ENCODE measurements at regions not wholly inside any gene's neighbourhood (a gene's known extent, or its start where the extent isn't known, plus 50 kb on each side); places are given as distances from the start of the nearest gene placed in this dataset.
A peak's percentile ranks its signal among the peaks of the same experiment; 100 is the strongest.

DNA sequence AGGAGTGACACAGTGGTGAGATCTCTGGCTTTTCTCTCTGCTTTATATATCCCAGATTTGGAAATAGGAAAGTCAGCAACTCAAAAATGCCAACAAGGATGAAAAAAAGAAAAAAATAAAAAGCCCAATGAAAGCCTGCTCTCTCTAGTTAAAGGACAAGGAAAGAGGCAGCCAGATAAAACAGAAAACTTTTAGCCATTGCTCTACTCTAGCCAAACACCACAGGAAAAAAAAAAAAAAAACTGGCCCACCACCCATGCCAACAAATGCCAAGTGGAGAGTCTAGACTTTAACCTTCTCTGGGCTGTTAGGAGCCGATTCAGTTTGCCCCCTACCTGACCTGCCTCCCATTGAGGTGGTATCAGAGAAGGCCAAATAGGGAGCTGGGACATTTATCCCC lies 222.3 kb upstream of the TMTC1 start:
- Histone ChIP-seq H3K36me3 (no peaks in the 10 kb centered on the region), H3K27me3 (no peaks in the 10 kb centered on the region), H3K4me2 (no peak overlapping the region), H3K9ac (no peak overlapping the region), H3K27ac (no peak overlapping the region), H3K4me3 (no peak overlapping the region), H3K4me1 (peaks cover 10% of the 10 kb centered on the region; the same call in 1 of the 2 replicates), H3K9me3 (peaks cover 6% of the 10 kb centered on the region), H4K20me1 (no peaks in the 10 kb centered on the region)
- no peak for TF ChIP-seq Cebpa-rat (IDR thresholded peaks at IDR 0.05)

DNA sequence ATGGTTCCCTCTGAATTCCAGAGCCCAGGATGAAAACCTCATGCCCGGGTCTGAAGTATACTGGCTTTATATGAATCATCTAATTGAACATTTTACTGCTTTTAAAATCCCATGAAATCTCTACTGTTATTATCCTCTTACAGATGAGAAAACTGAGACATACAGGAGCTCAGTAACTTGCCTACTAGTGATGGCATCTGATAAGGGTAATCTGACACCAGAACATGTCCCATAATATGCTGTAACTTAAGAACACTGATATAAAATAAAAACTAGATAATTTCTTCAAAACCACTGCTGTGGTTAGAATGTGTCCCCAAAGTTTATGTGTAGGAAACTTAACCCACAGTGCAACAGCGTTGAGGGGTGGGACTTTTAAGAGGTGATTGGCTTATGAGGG lies 219.6 kb upstream of the TMTC1 start:
- H3K36me3 ChIP-seq, result no peaks in the 10 kb centered on the region
- no peak overlapping the region for H3K4me3 ChIP-seq
- no peak overlapping the region for H3K27ac ChIP-seq
- H3K27me3 ChIP-seq, result no peaks in the 10 kb centered on the region
- H3K4me1 ChIP-seq, result peaks cover 10% of the 10 kb centered on the region; the same call in 1 of the 2 replicates
- no peak for TF ChIP-seq Cebpa-rat (IDR thresholded peaks at IDR 0.05)
- no peak overlapping the region for H3K4me2 ChIP-seq
- peaks cover 6% of the 10 kb centered on the region for H3K9me3 ChIP-seq
- no peaks in the 10 kb centered on the region for H4K20me1 ChIP-seq
- no peak overlapping the region for H3K9ac ChIP-seq

DNA sequence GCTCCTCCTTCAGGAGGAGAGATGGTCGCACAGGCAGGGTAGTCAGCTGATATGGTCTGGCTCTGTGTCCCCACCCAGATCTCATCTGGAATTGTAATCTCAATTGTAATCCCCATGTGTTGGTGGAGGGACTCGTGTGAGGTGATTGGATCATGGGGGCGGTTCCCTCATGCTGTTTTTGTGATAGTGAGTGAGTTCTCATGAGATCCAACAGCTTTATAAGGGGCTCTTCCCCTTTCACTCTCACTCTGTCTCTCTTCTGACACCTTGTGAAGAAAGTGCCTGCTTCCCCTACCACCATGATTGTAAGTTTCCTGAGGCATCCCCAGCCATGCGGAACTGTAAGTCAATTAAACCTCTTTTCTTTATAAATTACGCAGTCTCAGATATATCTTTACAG lies 218.9 kb upstream of the TMTC1 start:
- Histone ChIP-seq H3K9ac (no peak overlapping the region), H3K4me2 (no peak overlapping the region), H3K9me3 (peaks cover 6% of the 10 kb centered on the region), H3K4me1 (peaks cover 10% of the 10 kb centered on the region; the same call in 1 of the 2 replicates), H3K27me3 (no peaks in the 10 kb centered on the region), H3K4me3 (no peak overlapping the region), H4K20me1 (no peaks in the 10 kb centered on the region), H3K36me3 (no peaks in the 10 kb centered on the region), H3K27ac (no peak overlapping the region)
- no peak for TF ChIP-seq Cebpa-rat (IDR thresholded peaks at IDR 0.05)

DNA sequence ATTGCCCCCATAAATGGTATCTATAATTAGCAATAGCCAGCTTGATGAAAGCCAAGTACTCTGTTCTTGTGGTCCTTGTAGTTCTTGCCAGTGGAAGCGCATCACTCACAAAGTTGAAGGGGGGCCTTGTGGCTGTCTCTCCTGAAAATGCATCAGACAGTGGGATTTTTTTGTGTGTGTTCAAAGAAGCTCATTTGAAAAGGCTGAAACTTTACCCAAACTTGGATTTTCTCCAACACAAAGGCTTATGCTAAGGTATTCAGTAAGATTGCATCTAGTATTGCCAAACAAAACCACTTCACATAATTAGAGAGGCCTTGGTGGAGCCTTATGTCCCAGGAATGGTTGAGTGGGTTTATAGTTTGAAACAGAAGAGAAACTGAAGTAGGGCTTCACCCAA lies 216.7 kb upstream of the TMTC1 start:
- Histone ChIP-seq H3K27ac (no peak overlapping the region), H3K4me2 (no peak overlapping the region), H3K36me3 (no peaks in the 10 kb centered on the region), H3K4me1 (no peaks in the 10 kb centered on the region), H3K9ac (no peak overlapping the region), H3K4me3 (no peak overlapping the region), H3K9me3 (peaks cover 6% of the 10 kb centered on the region), H4K20me1 (no peaks in the 10 kb centered on the region), H3K27me3 (no peaks in the 10 kb centered on the region)
- TF ChIP-seq Cebpa-rat (IDR thresholded peaks at IDR 0.05), result no peak

DNA sequence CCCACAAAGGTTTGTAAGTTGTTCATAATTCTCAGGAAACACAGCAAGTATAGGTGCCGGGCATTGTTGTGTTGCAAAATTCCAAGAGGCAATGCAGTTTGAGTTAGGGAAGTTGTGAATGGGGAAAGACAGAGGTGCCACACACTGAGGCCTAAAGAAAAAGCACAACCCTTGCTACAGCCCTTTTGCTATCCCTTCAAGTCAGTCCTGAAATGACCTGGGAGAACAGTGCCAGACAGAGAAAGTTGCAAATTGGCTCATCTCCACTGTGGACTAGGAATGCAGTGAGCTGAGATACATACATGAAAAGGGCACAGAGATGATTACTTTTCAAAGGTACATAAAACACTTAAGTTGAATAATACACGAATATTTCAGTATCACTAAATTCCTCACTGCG lies 213.3 kb upstream of the TMTC1 start:
- Histone ChIP-seq H3K4me1 (no peaks in the 10 kb centered on the region), H3K27me3 (no peaks in the 10 kb centered on the region), H3K36me3 (no peaks in the 10 kb centered on the region), H3K27ac (no peak overlapping the region), H3K9me3 (no peaks in the 10 kb centered on the region), H3K9ac (no peak overlapping the region), H3K4me3 (no peak overlapping the region), H4K20me1 (no peaks in the 10 kb centered on the region), H3K4me2 (no peak overlapping the region)
- no peak for TF ChIP-seq Cebpa-rat (IDR thresholded peaks at IDR 0.05)

DNA sequence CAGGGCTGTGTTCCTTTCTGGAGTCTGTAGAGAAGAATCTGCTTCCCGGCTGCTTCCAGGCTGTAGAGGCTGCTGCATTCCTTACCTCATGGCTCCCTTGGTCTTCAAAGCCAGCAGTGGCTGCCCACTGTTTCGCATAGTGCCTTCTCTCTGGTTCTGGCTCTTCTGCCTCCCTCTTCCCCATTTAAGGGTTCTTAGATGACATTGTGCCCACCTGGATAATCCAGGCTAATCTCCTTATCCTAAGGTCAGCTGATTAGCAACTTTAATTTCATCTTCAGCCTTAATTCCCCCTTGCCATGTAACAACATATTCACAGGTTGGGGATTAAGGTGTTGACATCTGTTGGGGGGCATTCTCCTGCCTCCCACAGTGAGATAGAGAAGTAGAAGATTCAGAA lies 208.6 kb upstream of the TMTC1 start:
- no peak overlapping the region for H3K9ac ChIP-seq
- H3K27ac ChIP-seq, result no peak overlapping the region
- no peaks in the 10 kb centered on the region for H3K27me3 ChIP-seq
- H3K4me1 ChIP-seq, result no peaks in the 10 kb centered on the region
- no peaks in the 10 kb centered on the region for H4K20me1 ChIP-seq
- no peak overlapping the region for H3K4me3 ChIP-seq
- peaks cover 4% of the 10 kb centered on the region for H3K9me3 ChIP-seq
- no peak for TF ChIP-seq Cebpa-rat (IDR thresholded peaks at IDR 0.05)
- no peak overlapping the region for H3K4me2 ChIP-seq
- no peaks in the 10 kb centered on the region for H3K36me3 ChIP-seq

DNA sequence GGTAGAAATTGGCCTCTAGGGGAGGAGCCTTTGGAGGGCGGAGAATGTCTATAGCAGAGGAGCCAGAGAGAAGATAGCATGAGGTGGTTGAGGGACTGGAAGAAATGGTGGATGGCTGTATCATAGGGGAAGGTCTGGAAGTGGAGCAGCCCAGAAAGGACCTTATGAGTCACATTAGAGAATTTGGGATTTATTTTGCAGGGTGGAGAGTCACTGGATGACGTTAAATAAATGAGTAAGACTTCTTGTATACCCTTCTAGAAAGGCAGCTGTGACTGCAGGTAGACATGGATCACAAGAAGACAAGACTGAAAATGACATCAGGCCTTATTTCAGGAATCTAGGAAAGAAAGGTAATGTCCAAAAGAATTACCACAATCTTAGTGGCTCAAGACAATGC lies 208.2 kb upstream of the TMTC1 start:
- peaks cover 4% of the 10 kb centered on the region for H3K9me3 ChIP-seq
- no peak overlapping the region for H3K4me3 ChIP-seq
- no peak overlapping the region for H3K27ac ChIP-seq
- H3K36me3 ChIP-seq, result no peaks in the 10 kb centered on the region
- H3K4me1 ChIP-seq, result no peaks in the 10 kb centered on the region
- TF ChIP-seq Cebpa-rat (IDR thresholded peaks at IDR 0.05), result no peak
- H3K9ac ChIP-seq, result no peak overlapping the region
- H4K20me1 ChIP-seq, result no peaks in the 10 kb centered on the region
- no peaks in the 10 kb centered on the region for H3K27me3 ChIP-seq
- no peak overlapping the region for H3K4me2 ChIP-seq

DNA sequence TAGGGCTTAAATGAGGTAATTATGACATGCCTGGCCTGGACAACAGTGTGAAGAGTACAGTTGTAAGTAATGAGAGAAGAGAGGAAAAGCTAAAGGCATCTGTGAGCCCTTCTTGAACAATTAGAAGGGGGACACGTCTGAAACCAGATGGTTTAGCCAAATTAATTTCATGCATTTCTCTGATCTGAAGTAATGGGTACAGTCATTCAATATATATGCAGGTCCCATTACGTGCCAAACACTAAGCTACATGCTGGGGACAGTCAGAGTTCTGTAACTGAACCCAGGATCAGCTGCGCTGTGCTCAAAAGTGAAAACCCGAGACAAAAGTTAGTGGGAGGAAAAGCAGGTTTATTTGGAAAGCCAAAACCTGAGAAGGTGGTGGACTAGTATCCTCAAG lies 207.2 kb upstream of the TMTC1 start:
- TF ChIP-seq Cebpa-rat (IDR thresholded peaks at IDR 0.05), result no peak
- Histone ChIP-seq H3K27me3 (no peaks in the 10 kb centered on the region), H3K9ac (no peak overlapping the region), H3K9me3 (peaks cover 4% of the 10 kb centered on the region), H3K4me2 (no peak overlapping the region), H4K20me1 (no peaks in the 10 kb centered on the region), H3K4me3 (no peak overlapping the region), H3K4me1 (no peaks in the 10 kb centered on the region), H3K27ac (no peak overlapping the region), H3K36me3 (no peaks in the 10 kb centered on the region)

DNA sequence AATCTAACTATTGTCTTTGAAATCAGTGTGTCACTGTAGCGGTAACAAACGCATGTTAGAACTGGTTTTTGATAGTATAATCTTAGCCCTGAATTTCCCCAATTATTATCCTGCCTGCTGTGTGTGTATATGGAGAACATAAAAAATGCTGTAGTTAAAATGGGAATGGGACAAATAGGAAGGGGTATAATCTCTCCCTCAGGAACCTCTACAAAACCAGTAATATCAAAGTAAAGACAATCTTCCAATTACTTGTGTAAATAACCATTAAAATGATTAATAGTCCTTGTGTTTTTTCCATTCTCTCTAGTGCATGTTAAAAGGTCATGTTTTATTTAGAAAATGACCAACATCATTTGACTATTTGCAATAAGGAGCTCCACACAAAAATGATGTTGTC lies 200.1 kb upstream of the TMTC1 start:
- no peak for TF ChIP-seq Cebpa-rat (IDR thresholded peaks at IDR 0.05)
- no peaks in the 10 kb centered on the region for H3K4me1 ChIP-seq
- H3K27ac ChIP-seq, result no peak overlapping the region
- peaks cover 7% of the 10 kb centered on the region for H3K9me3 ChIP-seq
- H4K20me1 ChIP-seq, result no peaks in the 10 kb centered on the region
- H3K9ac ChIP-seq, result no peak overlapping the region
- H3K4me2 ChIP-seq, result no peak overlapping the region
- no peaks in the 10 kb centered on the region for H3K36me3 ChIP-seq
- no peaks in the 10 kb centered on the region for H3K27me3 ChIP-seq
- H3K4me3 ChIP-seq, result no peak overlapping the region

DNA sequence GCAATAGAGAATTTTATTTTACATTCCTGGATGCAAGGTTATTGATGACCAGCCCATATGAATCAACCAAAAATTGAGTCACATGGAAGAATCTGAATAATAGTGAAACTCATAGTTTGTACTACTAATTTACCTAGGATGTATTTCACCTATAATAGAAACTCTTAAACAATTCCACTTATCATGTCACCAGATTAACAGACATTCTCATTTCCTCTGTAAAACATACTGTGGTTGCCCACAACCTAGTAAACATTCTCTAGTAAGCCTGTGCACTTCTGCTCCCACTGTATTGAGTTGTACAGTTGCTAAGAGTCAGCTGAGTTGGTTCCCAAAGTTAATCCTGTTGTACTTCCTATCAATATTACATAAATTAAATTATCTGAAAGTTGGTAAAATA lies 196.6 kb upstream of the TMTC1 start:
- no peak overlapping the region for H3K4me2 ChIP-seq
- H3K9me3 ChIP-seq, result peaks cover 3% of the 10 kb centered on the region; the same call in 1 of the 2 replicates
- no peak overlapping the region for H3K4me3 ChIP-seq
- no peak overlapping the region for H3K27ac ChIP-seq
- no peaks in the 10 kb centered on the region for H3K27me3 ChIP-seq
- TF ChIP-seq Cebpa-rat (IDR thresholded peaks at IDR 0.05), result no peak
- no peaks in the 10 kb centered on the region for H3K36me3 ChIP-seq
- H3K4me1 ChIP-seq, result no peaks in the 10 kb centered on the region
- no peak overlapping the region for H3K9ac ChIP-seq
- H4K20me1 ChIP-seq, result no peaks in the 10 kb centered on the region

DNA sequence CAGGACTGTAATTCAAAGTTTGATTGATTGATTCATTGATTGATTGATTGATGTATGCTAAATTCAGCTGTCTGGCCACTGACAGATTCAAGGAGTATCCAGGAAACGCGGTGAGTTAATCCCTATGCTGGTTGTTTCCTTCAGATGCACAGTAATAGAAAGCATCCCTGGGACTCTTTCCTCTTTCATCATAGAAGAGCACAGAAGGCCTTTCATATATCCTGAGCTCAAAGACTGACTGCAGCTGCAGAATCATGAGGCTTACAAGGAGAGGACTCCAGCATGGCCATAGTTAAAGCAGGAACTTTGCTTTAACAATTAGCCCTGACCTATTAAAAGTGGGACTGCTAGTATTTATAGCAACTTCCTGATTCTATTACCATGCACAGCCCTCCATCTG lies 187.7 kb upstream of the TMTC1 start:
- no peak for TF ChIP-seq Cebpa-rat (IDR thresholded peaks at IDR 0.05)
- Histone ChIP-seq H3K9me3 (no peaks in the 10 kb centered on the region), H3K9ac (no peak overlapping the region), H3K4me3 (no peak overlapping the region), H3K4me2 (peak overlapping the region; percentile 51), H3K27ac (no peak overlapping the region), H3K27me3 (no peaks in the 10 kb centered on the region), H3K36me3 (no peaks in the 10 kb centered on the region), H4K20me1 (no peaks in the 10 kb centered on the region), H3K4me1 (peaks cover 25% of the 10 kb centered on the region)

Data from BLaER1 (cell line).